ENCODE measurements at regions not wholly inside any gene's neighbourhood (a gene's known extent, or its start where the extent isn't known, plus 50 kb on each side); places are given as distances from the start of the nearest gene placed in this dataset.

- no peak for TF ChIP-seq SIN3A (conservative IDR thresholded peaks at IDR 0.05 in 1 of 2, IDR thresholded peaks at IDR 0.05 in 1 of 2; ENCODE audit: low read depth in 1 of 2, low read length in 2 of 2)
- no peak for TF ChIP-seq SAP30 (IDR thresholded peaks at IDR 0.05; ENCODE audit: insufficient read depth, insufficient replicate concordance, low read length)
These were observed 176.5 kb upstream of the CDH5 start (continued) for GRCh38 chr16:66189951-66190350.

Data from H1 (cell line).